ENCODE measurements at regions not wholly inside any gene's neighbourhood (a gene's known extent, or its start where the extent isn't known, plus 50 kb on each side); places are given as distances from the start of the nearest gene placed in this dataset.

GRCh38 chr2:236879416-236879963 is 206.2 kb upstream of the COPS8 start:
- TF ChIP-seq EZH2 (IDR thresholded peaks at IDR 0.05; ENCODE audit: low read length, missing control alignments), result no peak
- TF ChIP-seq CTCF (conservative IDR thresholded peaks at IDR 0.05 in 1 of 2, IDR thresholded peaks at IDR 0.05 in 1 of 2; ENCODE audit: low read depth in 1 of 2, low read length in 2 of 2), result no peak

Data from fibroblast of lung (primary cell).